Myocyte (in vitro differentiated cells): ENCODE measurements at regions not wholly inside any gene's neighbourhood (a gene's known extent, or its start where the extent isn't known, plus 50 kb on each side); places are given as distances from the start of the nearest gene placed in this dataset.

Experiments used
- DNase-seq: peaks from one replicate; pipeline ENCODE4 v3.0.0-alpha.2; 2012; ENCODE audit warnings: low read depth

- DNase-seq: peak; percentile 73
Measured at GRCh38 chr16:88315543-88316105, 67.1 kb upstream of the ZNF469 start.

- DNase-seq: no peak
Measured at GRCh38 chr16:88316151-88316550, 66.6 kb upstream of the ZNF469 start.

GRCh38 chr16:88316941-88317612, 65.7 kb upstream of the ZNF469 start:
- no peak for DNase-seq

DNA sequence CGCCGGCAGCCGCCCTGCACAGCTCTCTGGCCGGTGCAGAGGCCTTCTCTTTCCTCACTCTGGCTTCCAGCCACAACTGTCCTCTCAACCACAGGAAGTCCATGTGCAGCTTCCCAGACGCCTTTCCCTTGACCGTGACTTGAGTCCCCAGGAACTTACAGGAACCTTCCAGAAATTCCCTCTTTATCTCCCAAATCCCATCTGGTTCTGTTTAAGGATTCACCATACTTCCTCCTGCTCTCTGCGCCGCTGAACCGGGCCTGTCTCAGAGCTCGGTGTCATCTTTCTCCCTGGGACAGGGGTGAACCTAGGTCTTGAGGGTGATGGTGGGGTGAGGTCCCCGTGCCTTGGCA, 65.2 kb upstream of the ZNF469 start:
- DNase-seq: no peak

DNA sequence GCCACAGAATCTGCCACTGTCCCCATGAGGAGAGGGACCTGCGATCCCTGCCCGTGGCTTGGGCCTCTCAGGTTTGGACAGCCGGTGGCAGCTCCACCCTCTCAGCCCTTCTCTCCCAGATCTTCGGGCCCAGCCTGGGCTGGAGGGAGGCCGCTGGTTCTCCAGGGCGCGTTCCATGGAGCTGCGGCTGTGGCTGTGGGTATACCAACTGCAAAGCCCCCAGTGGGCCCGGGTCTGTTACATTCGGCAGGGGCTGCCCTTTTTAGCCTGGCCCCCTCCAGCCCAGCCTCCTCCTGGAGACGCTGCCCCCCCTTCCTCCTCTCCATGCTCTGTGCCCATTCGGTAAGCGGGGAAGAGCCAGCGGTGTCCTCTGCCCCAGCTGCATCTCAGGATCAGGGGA, 64.7 kb upstream of the ZNF469 start:
- no peak for DNase-seq

DNA sequence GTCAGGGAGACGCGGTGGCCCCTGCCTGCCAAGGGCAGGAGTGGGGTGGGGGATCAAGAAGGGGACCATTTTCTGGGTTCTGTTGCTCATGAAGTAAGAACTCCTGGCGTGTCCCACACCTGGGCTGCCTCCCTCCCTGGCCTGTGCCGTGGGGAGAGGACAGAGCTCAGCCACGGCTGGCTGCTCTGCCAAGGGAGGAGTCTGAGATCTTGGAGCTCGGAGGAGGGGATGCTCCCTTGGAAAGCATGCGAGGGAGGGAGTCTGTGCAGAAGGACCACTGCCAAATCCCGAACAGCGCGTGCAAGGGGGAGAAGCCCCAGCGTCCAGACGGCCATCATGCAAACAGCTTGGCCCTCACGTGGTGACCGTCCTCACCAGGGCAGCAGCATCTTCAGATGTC, 64.2 kb upstream of the ZNF469 start:
- DNase-seq: no peak

DNA sequence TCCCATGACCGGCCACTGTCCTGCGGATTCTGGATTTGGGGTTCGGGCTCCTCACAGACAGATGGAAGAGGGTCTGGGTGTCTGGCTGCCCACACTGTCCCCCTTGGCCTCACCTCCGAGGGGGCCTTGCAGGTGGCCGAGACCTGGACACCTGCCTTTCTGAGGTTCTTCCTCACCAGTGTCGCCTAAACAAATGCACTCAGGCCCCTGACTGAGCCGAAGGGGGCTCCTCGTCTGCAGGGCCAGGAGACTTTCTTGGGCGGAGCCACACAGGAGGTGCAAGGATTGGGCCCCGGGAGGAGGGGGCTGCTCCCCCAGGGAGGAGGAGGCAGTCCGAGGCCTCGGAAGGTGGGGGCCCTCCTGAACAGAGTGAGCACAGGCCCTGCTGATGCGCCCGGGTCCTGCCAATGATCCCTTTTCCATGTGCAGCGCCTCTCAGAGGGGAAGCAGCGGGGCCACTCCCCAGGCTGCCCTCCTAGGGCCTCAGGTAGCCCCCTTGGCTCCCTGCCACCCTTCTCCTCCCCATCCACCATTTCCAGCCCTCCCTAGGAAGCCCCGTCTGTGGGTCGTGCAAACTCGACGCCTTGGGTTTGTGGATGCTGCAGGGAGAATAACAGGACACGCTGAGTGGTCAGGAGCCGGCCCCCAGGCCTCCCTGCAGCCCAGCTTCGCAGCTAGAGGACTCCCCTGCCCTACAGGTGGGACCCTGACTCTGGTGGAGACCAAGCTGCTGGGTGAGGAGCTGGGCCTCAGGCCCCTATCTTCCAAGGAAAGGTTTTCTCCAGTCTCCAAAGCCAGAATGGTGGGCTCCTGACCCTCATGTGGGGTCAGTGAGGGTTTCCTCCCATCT, 63.4 kb upstream of the ZNF469 start:
- DNase-seq: no peak

- DNase-seq: no peak
Measured at GRCh38 chr16:88320947-88321634, 61.7 kb upstream of the ZNF469 start.

DNA sequence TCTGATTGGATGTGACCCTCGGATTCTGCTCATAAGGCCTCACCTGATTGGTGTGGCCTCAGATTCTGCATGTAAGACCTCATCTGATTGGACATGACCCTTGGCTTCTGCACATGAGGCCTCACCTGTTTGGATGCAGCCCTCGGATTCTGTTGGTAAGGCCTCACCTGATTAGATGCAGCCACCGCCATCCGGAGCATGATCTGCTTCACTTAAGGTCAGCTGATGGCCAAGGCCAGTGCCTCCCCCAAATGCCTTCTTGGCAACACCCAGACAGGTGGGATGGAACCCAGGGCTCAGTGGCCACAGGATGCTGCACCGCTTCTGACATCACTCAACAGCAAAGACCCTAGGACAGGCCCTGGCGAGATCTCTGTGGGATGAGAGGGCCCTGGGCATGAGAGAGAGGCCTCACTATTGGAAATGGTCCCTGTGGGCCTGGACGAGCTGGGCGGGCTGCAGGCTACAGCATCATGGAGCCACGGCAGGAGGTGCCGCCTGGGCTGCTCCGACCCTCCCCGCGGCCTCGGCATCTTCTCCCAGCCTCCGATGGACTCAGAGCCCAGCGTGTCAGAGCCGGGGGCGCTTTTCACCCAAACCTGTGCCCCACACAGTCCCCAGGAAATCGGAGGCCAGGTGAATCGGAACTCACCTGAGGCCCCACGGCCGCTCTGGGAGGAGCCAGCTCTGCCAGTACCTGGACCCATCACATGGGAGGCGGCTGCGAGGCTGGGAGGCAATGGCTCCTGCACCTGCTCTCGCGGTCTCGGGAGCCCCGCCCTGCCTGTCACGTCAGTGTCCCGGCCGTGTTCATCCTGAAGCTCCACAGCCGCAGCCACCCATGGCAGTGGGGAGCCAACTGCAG, 60.9 kb upstream of the ZNF469 start:
- DNase-seq: no peak

- DNase-seq: no peak
Measured at GRCh38 chr16:88322500-88322970, 60.2 kb upstream of the ZNF469 start.

- DNase-seq: no peak
Measured at GRCh38 chr16:88323041-88323440, 59.7 kb upstream of the ZNF469 start.

DNA sequence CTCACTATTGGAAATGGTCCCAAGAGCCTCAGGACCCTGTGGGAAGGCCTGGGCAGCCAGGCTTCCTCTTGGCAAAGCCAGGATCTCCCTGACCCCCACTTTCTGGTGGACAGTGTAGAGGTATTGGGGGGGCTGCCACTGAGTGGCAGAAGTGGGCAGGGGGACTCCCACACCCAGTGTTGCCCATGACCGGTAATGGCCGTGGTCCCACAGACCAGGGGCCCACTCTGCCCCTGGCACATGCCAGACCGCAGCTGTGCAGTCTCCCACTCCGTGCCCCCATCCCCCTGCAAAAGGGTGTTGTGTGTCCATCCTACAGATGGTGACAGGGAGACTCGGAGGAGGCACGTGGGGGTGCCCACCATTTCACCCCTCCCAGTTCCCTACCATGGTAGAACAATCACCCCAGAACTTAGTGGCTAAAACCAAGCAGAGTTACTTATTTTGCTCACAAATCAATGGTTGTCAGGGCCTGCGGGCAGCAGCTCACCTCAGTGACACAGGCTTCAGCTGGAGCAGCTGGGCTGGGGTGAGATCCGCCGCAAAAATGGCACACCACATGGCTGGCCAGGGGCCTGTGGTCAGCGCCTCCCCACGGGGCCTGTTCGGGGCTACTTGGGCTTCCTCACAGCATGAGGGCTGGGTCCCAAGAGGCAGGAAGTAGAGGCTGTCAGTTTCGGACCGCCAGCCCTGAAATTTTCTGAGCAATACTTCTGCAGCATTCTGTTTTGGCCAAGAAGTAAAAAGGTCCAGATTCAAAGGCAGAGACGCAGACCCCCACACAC, 59.0 kb upstream of the ZNF469 start:
- DNase-seq: no peak

DNA sequence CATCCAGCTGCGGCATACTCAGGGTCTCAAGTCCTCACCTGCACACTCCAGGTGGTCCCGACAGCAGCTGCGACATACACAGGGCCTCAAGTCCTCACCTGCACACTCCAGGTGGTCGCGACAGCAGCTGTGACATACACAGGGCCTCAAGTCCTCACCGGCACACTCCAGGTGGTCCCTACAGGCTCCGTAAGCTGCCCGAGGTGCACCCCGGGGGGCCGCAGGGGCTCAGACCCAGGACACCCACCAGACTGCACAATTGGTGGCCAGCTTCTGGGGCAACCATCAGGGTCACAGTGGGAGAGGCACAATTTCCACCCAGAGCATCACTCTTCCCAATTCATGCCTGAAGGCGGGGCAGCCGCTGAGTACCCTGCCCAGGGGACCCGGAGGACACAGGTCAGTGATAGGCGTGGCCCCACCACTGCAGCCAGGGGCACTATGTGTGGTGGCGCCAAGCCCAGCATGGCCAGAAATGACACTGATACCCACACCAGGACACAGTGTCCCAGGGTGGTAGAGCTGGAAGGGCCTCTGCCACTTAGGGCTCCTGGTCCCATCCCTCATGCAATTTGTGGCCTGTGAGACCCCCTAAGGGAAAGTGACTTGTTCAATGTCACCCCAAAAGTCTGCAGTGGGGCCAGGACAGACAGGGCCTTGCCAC, 57.5 kb upstream of the ZNF469 start:
- no peak for DNase-seq

DNA sequence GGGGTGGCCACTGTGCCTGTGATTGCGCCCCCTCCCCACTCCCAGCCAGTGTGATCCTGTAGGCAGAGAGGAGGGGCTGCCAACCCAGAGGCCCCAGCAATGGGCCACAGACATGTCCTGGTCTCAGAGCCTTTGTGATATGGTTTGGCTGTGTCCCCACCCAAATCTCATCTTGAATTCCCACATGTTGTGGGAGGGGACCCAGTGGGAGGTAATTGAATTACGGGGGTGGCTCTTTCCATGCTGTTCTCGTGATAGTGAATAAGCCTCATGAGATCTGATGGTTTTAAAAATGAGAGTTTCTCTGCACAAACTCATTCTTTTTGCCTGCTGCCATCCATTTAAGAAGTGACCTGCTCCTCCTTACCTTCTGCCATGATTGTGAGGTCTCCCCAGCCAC, 56.8 kb upstream of the ZNF469 start:
- no peak for DNase-seq

- no peak for DNase-seq
Measured at GRCh38 chr16:88326611-88327485, 55.9 kb upstream of the ZNF469 start.

DNA sequence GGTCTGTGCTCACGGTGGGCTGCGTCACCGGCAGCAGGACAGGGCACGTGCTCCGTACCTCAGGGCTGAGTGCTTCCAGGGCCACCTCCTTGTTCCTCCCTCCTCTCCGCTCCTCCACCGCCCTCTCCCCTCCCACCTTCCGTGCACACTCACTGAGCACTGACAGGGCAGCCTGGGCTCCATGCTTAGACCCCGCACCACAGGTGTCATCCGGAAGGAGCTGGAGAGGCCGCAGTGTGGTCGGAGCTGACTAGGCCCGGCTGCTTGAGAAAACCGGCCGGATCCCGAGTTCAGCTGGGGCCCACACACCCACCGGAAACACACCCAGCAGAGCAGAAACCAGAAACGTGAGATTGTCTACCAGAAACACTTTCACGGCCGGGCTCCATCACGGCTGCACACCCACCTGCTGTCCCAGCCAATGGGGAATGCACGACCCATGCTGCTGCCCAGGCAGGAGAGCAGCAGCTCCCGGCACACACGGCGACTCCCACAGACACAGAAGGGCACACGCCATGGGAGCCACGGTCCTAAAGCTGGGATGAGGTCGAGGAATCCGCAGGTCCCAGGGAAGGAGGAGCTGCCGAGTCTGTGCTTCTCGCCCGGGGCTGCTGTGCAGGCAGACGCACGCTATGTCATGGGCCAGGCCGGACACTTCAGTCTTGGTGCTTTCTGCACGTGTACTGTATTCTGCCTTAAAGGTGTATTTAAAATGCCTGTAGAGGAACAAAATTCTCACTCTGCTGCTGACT, 55.0 kb upstream of the ZNF469 start:
- no peak for DNase-seq

DNA sequence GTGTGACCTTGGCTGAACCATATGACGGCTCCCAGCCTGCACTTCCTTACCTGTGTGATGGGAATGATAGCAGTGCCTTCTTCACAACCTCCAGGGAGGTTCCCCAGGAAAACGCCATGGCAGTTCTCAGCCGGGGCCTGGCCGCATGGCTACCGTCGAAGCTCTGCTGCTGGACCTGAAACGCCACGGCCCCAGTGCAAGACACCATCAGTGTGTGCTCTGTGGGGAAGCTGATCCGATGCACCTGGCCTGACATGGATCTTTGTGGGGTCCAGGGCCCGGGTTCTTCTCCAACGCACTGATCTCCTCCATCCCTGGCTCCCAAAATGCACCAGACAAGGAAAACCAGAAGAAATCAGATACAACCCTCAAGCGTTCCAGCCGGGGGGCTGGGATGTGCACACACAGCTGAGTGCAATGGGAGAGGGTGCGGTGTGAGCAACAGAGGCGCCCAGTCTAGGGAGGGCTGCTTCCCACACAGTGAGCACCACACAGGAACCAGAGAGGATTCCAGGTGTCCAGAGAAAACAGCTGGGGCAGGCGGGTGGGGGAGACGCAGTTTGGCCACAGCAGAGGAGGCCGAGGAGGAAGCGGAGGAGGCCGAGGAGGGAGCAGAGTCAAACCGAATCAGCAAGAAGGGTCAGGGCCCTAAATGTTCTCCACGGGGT, 54.3 kb upstream of the ZNF469 start:
- DNase-seq: no peak
